ENCODE measurements at regions not wholly inside any gene's neighbourhood (a gene's known extent, or its start where the extent isn't known, plus 50 kb on each side); places are given as distances from the start of the nearest gene placed in this dataset.

- no peak for TF ChIP-seq EZH2 (IDR thresholded peaks at IDR 0.05; ENCODE audit: borderline replicate concordance, low read depth, low read length, poor library complexity, severe bottlenecking)
- TF ChIP-seq CTCF (conservative IDR thresholded peaks at IDR 0.05; ENCODE audit: low read depth, low read length), result no peak
- Histone ChIP-seq H3K27ac (ENCODE audit: low read depth, low read length, poor library complexity, severe bottlenecking) (no peak overlapping the region), H3K4me1 (ENCODE audit: insufficient read depth, low read length, poor library complexity, severe bottlenecking) (peaks cover 8% of the 10 kb centered on the region), H3K4me3 (ENCODE audit: low read depth, low read length, poor library complexity, severe bottlenecking) (no peak overlapping the region), H3K27me3 (replicated peaks; ENCODE audit: insufficient read depth, low read depth, low read length, poor library complexity) (no peaks in the 10 kb centered on the region), H3K36me3 (ENCODE audit: insufficient read depth, low read length, poor library complexity, severe bottlenecking) (no peaks in the 10 kb centered on the region), H3K9me3 (ENCODE audit: low read depth, low read length, poor library complexity, severe bottlenecking) (no peaks in the 10 kb centered on the region)
- POLR2A ChIA-PET (ENCODE audit: low non-redundant PET), result no interaction called here
- no TSS peak for BruUV-seq (replicated peaks)
- intact Hi-C loops (cut with micrococcal nuclease; ENCODE audit: unreplicated experiment), result no loop called here
- CTCF ChIA-PET, result interaction anchor here (1.0 kb wide), 1 partner anchor 22 kb away, joined by 4 read pairs; no protein-coding TSS in a partner anchor
- peak; percentile 90 for DNase-seq (ENCODE audit: low spot score)
Observed at GRCh38 chr1:63713627-63714481, 60.0 kb upstream of the ROR1 start.

- intact Hi-C loops (cut with micrococcal nuclease; ENCODE audit: unreplicated experiment), result no loop called here
- no peak for TF ChIP-seq CTCF (conservative IDR thresholded peaks at IDR 0.05; ENCODE audit: low read depth, low read length)
- TF ChIP-seq EZH2 (IDR thresholded peaks at IDR 0.05; ENCODE audit: borderline replicate concordance, low read depth, low read length, poor library complexity, severe bottlenecking), result no peak
- DNase-seq (ENCODE audit: low spot score), result no peak
- Histone ChIP-seq H3K4me3 (ENCODE audit: low read depth, low read length, poor library complexity, severe bottlenecking) (no peak overlapping the region), H3K4me1 (ENCODE audit: insufficient read depth, low read length, poor library complexity, severe bottlenecking) (peaks cover 8% of the 10 kb centered on the region), H3K9me3 (ENCODE audit: low read depth, low read length, poor library complexity, severe bottlenecking) (no peaks in the 10 kb centered on the region), H3K27me3 (replicated peaks; ENCODE audit: insufficient read depth, low read depth, low read length, poor library complexity) (no peaks in the 10 kb centered on the region), H3K36me3 (ENCODE audit: insufficient read depth, low read length, poor library complexity, severe bottlenecking) (no peaks in the 10 kb centered on the region), H3K27ac (ENCODE audit: low read depth, low read length, poor library complexity, severe bottlenecking) (no peak overlapping the region)
- BruUV-seq (replicated peaks), result no TSS peak
- ChIA-PET POLR2A (ENCODE audit: low non-redundant PET) (no interaction called here), CTCF (interaction anchor here (1.0 kb wide), 1 partner anchor 23 kb away, joined by 4 read pairs; no protein-coding TSS in a partner anchor)
Observed at GRCh38 chr1:63714482-63714760, 59.4 kb upstream of the ROR1 start.

GRCh38 chr1:63717511-63718065, 56.2 kb upstream of the ROR1 start:
- Histone ChIP-seq H3K9me3 (ENCODE audit: low read depth, low read length, poor library complexity, severe bottlenecking) (no peaks in the 10 kb centered on the region), H3K27me3 (replicated peaks; ENCODE audit: insufficient read depth, low read depth, low read length, poor library complexity) (no peaks in the 10 kb centered on the region), H3K36me3 (ENCODE audit: insufficient read depth, low read length, poor library complexity, severe bottlenecking) (no peaks in the 10 kb centered on the region), H3K27ac (ENCODE audit: low read depth, low read length, poor library complexity, severe bottlenecking) (no peak overlapping the region), H3K4me1 (ENCODE audit: insufficient read depth, low read length, poor library complexity, severe bottlenecking) (peaks cover 13% of the 10 kb centered on the region), H3K4me3 (ENCODE audit: low read depth, low read length, poor library complexity, severe bottlenecking) (no peak overlapping the region)
- intact Hi-C loops (cut with micrococcal nuclease; ENCODE audit: unreplicated experiment), result no loop called here
- POLR2A ChIA-PET (ENCODE audit: low non-redundant PET), result no interaction called here
- DNase-seq (ENCODE audit: low spot score), result no peak
- TF ChIP-seq CTCF (conservative IDR thresholded peaks at IDR 0.05; ENCODE audit: low read depth, low read length) (no peak), EZH2 (IDR thresholded peaks at IDR 0.05; ENCODE audit: borderline replicate concordance, low read depth, low read length, poor library complexity, severe bottlenecking) (no peak)
- CTCF ChIA-PET, result no interaction called here
- no TSS peak for BruUV-seq (replicated peaks)
